Kidney (tissue), 13 donors: ENCODE measurements at regions not wholly inside any gene's neighbourhood (a gene's known extent, or its start where the extent isn't known, plus 50 kb on each side); places are given as distances from the start of the nearest gene placed in this dataset.

Source experiments
- DNase-seq, 5 donors: peaks; one replicate each; pipeline ENCODE4 v3.0.0-alpha.2; 2013 to 2020
- FAIRE-seq: peaks from 2 replicates; lab custom pipeline; 2012; peaks lifted over from hg19 to GRCh38; lab: Jason Lieb, UNC
- H3K27ac ChIP-seq, 2 donors: one replicate each; pipeline ENCODE4 v1.7.0; 2013; ENCODE audit warnings: low read depth in 2 of 2, low read length in 2 of 2, inconsistent platforms in 1 of 2
- H3K27me3 ChIP-seq: one replicate; pipeline ENCODE4 v1.7.1; 2013; ENCODE audit warnings: low read length, inconsistent platforms; ENCODE audit not compliant: control insufficient read depth, insufficient read depth
- H3K36me3 ChIP-seq, 3 donors: one replicate each; pipeline versions ENCODE4 v1.7.0 to v1.7.1; 2013; ENCODE audit warnings: low read length in 3 of 3, control low read depth in 1 of 3, inconsistent platforms in 1 of 3; ENCODE audit not compliant: insufficient read depth in 3 of 3, control insufficient read depth in 2 of 3
- H3K4me1 ChIP-seq, 3 donors: one replicate each; pipeline versions ENCODE4 v1.7.0 to v1.7.1; 2013; ENCODE audit warnings: low read length in 3 of 3, inconsistent platforms in 1 of 3, low read depth in 1 of 3; ENCODE audit not compliant: control insufficient read depth in 2 of 3, insufficient read depth in 2 of 3
- H3K4me3 ChIP-seq, 3 donors: one replicate each; pipeline versions ENCODE4 v1.7.0 to v1.8.1; 2013; ENCODE audit warnings: low read length in 3 of 3, control low read depth in 1 of 3, inconsistent platforms in 1 of 3
- H3K9ac ChIP-seq, 3 donors: one replicate each; pipeline versions ENCODE4 v1.7.0 to v1.7.1; 2013; ENCODE audit warnings: low read length in 3 of 3, control low read depth in 1 of 3, inconsistent platforms in 1 of 3
- H3K9me3 ChIP-seq, 3 donors: one replicate each; pipeline versions ENCODE4 v1.7.0 to v1.7.1; 2013; ENCODE audit warnings: low read length in 3 of 3, control low read depth in 1 of 3, inconsistent platforms in 1 of 3; ENCODE audit not compliant: control insufficient read depth in 2 of 3, insufficient read depth in 1 of 3
- CTCF ChIP-seq: IDR thresholded peaks from 3 replicates; pipeline ENCODE4 v1.5.1; 2012; ENCODE audit warnings: mild to moderate bottlenecking, moderate library complexity, borderline replicate concordance; ENCODE audit not compliant: insufficient read depth; ENCODE audit errors: extremely low read depth
- intact Hi-C: fragments of 100-400 bp; cut with DNase I; formaldehyde crosslinking; loops from one replicate; pipeline ENCODE4 v1.11.1; 2022
- donor health status: control.
- donor health status: control.
- donor health status: control.
- donor health status: control.
- donor health status: control.
- donor health status: DM: yes; HTN: yes; CAD: no.
- donor health status: Normal renal cell carcinoma (clear cell type).

GRCh38 chr18:62458868-62459716, 63.7 kb upstream of the ZCCHC2 start:
- FAIRE-seq = no peak
- H3K9me3 ChIP-seq = no peaks in the 10 kb centered on the region
- H3K4me3 ChIP-seq = no peak overlapping the region
- no peaks in the 10 kb centered on the region for H3K36me3 ChIP-seq
- H3K27ac ChIP-seq = no peak overlapping the region
- peak in 2 of 5 donors; percentile 7 to 14 for DNase-seq
- no peaks in the 10 kb centered on the region for H3K4me1 ChIP-seq
- no peak for TF ChIP-seq CTCF
- no peak overlapping the region for H3K9ac ChIP-seq
- H3K27me3 ChIP-seq = no peaks in the 10 kb centered on the region
- intact Hi-C loops = no loop called here

GRCh38 chr18:62460851-62461300, 61.9 kb upstream of the ZCCHC2 start:
- intact Hi-C loops = no loop called here
- H3K9ac ChIP-seq = no peak overlapping the region
- no peak for FAIRE-seq
- H3K27me3 ChIP-seq = no peaks in the 10 kb centered on the region
- no peak for TF ChIP-seq CTCF
- no peaks in the 10 kb centered on the region for H3K9me3 ChIP-seq
- H3K4me1 ChIP-seq = no peaks in the 10 kb centered on the region
- H3K4me3 ChIP-seq = no peak overlapping the region
- DNase-seq = no peak
- H3K27ac ChIP-seq = no peak overlapping the region
- no peaks in the 10 kb centered on the region for H3K36me3 ChIP-seq

GRCh38 chr18:62461591-62461990, 61.2 kb upstream of the ZCCHC2 start:
- FAIRE-seq = peak; percentile 17
- no peak overlapping the region for H3K27ac ChIP-seq

More at GRCh38 chr18:62461591-62461990, 61.2 kb upstream of the ZCCHC2 start:
- no peaks in the 10 kb centered on the region for H3K27me3 ChIP-seq
- H3K4me1 ChIP-seq = no peaks in the 10 kb centered on the region
- no peak for DNase-seq
- no peaks in the 10 kb centered on the region for H3K36me3 ChIP-seq
- H3K9ac ChIP-seq = no peak overlapping the region
- no peaks in the 10 kb centered on the region for H3K9me3 ChIP-seq
- no peak overlapping the region for H3K4me3 ChIP-seq
- intact Hi-C loops = no loop called here
- TF ChIP-seq CTCF = no peak
